ENCODE measurements at regions not wholly inside any gene's neighbourhood (a gene's known extent, or its start where the extent isn't known, plus 50 kb on each side); places are given as distances from the start of the nearest gene placed in this dataset.

- Histone ChIP-seq H3K27ac (no peak overlapping the region), H3K4me1 (no peaks in the 10 kb centered on the region), H3K36me3 (no peaks in the 10 kb centered on the region), H3K4me3 (no peak overlapping the region), H3K9me3 (peaks cover 0 to 14% of the 10 kb centered on the region in 2 donors), H3K27me3 (no peaks in the 10 kb centered on the region)
- DNase-seq, result no peak
- intact Hi-C loops (cut with DNase I), result no loop called here
- no peak for ATAC-seq
- TF ChIP-seq, protein P1, sequence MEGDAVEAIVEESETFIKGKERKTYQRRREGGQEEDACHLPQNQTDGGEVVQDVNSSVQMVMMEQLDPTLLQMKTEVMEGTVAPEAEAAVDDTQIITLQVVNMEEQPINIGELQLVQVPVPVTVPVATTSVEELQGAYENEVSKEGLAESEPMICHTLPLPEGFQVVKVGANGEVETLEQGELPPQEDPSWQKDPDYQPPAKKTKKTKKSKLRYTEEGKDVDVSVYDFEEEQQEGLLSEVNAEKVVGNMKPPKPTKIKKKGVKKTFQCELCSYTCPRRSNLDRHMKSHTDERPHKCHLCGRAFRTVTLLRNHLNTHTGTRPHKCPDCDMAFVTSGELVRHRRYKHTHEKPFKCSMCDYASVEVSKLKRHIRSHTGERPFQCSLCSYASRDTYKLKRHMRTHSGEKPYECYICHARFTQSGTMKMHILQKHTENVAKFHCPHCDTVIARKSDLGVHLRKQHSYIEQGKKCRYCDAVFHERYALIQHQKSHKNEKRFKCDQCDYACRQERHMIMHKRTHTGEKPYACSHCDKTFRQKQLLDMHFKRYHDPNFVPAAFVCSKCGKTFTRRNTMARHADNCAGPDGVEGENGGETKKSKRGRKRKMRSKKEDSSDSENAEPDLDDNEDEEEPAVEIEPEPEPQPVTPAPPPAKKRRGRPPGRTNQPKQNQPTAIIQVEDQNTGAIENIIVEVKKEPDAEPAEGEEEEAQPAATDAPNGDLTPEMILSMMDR (IDR thresholded peaks at IDR 0.05), result no peak
These were observed 67.3 kb downstream of the ACKR3 start for GRCh38 chr2:236636714-236637470.

DNA sequence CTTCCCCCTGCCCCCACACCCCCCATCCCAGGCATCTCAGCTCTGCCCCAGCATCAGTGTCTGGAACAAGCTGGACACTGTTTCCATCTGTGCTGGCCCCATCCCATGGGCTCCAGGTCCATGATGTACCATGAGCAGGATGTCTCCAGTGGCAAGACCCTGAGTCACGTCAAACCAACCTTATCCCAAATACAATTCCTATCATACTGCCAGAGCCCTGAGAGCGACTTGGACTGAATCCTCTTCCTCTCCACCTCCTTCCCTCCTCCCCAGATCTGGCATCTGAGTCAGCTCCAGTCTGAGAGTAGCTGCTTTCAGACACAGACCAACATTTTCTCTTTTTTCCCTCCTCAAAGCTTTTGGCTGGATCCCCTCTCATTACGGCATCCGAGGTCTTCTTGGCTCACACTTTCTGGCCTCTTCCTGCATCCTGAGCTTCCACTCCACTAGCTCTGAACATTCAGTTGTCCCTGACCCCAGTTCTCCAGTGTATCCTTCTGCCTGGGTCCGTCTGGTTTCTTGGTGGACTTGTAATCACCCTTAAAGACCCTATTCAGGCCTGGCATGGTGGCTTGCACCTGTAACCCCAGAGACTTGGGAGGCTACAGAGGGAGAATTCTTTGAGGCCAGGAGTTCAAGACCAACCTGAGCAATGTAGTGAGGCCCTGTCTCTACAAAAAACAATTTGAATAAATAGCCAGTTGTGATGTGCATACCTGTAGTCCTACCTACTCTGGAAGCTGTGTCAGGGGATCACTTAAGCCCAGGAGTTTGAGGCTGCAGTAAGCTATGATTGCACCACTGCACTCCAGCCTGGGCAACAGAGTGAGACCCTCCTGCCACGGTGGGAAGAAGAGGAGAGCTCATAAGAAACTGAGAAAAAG, 68.3 kb downstream of the ACKR3 start:
- TF ChIP-seq, protein P1 (IDR thresholded peaks at IDR 0.05), result no peak
- H3K27me3 ChIP-seq, result no peaks in the 10 kb centered on the region
- ATAC-seq (no peak), DNase-seq (no peak)
- no peaks in the 10 kb centered on the region for H3K36me3 ChIP-seq
- H3K9me3 ChIP-seq, result peaks cover 0 to 15% of the 10 kb centered on the region in 2 donors
- H3K27ac ChIP-seq, result no peak overlapping the region
- intact Hi-C loops (cut with DNase I), result no loop called here
- H3K4me1 ChIP-seq, result no peaks in the 10 kb centered on the region
- no peak overlapping the region for H3K4me3 ChIP-seq

- Histone ChIP-seq H3K4me1 (no peaks in the 10 kb centered on the region), H3K4me3 (no peak overlapping the region), H3K27ac (no peak overlapping the region), H3K27me3 (no peaks in the 10 kb centered on the region), H3K36me3 (no peaks in the 10 kb centered on the region), H3K9me3 (peaks cover 0 to 15% of the 10 kb centered on the region in 2 donors)
- DNase-seq (no peak), ATAC-seq (no peak)
- intact Hi-C loops (cut with DNase I), result no loop called here
- TF ChIP-seq, protein P1 (IDR thresholded peaks at IDR 0.05), result no peak
These were observed 69.1 kb downstream of the ACKR3 start for GRCh38 chr2:236638707-236639106.

- Histone ChIP-seq H3K36me3 (no peaks in the 10 kb centered on the region), H3K4me3 (no peak overlapping the region), H3K27me3 (no peaks in the 10 kb centered on the region), H3K9me3 (peaks cover 0 to 15% of the 10 kb centered on the region in 2 donors), H3K27ac (no peak overlapping the region), H3K4me1 (no peaks in the 10 kb centered on the region)
- no peak for ATAC-seq
- TF ChIP-seq, protein P1 (IDR thresholded peaks at IDR 0.05), result no peak
- no peak for DNase-seq
- intact Hi-C loops (cut with DNase I), result no loop called here
These were observed 70.0 kb downstream of the ACKR3 start for GRCh38 chr2:236639461-236640235.

Data from left lung (tissue), 4 donors.